ENCODE measurements at regions not wholly inside any gene's neighbourhood (a gene's known extent, or its start where the extent isn't known, plus 50 kb on each side); places are given as distances from the start of the nearest gene placed in this dataset.

DNA sequence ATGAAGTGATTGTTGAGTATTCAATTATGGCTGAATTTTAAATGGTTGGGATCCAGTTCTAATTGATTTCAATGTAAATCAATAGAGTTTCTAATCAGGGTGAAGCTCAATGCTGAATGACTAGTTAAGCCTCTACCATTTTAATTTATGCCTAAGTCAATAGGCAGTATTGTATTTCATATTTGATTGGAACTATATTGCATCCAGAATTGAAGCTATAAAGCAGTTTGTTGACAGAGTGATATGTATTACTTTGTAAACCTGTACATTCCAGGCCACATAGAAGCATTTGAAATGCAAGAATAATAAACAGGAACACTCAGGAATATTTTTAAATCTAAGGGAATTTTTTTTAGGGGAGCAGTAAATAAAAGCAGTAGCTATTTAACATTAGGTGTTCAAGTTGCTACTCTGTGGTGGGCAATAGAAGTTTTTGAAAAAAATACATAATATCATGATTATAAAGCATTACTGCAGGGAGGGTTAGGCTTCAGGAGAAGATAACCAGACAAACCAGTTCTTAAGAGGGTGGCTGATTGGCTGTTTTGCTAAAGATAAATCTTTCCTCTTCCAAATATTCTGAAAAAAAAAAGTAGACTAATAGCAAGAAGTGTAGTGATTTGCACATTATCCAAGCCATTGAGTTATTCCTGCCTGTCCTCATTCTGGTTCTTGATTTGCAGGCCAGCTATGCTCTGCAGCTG is 492.0 kb upstream of the MEF2C start:
- DNase-seq (ENCODE audit: low read depth) = no peak
- TF ChIP-seq, protein P1, sequence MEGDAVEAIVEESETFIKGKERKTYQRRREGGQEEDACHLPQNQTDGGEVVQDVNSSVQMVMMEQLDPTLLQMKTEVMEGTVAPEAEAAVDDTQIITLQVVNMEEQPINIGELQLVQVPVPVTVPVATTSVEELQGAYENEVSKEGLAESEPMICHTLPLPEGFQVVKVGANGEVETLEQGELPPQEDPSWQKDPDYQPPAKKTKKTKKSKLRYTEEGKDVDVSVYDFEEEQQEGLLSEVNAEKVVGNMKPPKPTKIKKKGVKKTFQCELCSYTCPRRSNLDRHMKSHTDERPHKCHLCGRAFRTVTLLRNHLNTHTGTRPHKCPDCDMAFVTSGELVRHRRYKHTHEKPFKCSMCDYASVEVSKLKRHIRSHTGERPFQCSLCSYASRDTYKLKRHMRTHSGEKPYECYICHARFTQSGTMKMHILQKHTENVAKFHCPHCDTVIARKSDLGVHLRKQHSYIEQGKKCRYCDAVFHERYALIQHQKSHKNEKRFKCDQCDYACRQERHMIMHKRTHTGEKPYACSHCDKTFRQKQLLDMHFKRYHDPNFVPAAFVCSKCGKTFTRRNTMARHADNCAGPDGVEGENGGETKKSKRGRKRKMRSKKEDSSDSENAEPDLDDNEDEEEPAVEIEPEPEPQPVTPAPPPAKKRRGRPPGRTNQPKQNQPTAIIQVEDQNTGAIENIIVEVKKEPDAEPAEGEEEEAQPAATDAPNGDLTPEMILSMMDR (IDR thresholded peaks at IDR 0.05; ENCODE audit: insufficient read depth, low read depth, low read length, missing control alignments) = no peak

DNA sequence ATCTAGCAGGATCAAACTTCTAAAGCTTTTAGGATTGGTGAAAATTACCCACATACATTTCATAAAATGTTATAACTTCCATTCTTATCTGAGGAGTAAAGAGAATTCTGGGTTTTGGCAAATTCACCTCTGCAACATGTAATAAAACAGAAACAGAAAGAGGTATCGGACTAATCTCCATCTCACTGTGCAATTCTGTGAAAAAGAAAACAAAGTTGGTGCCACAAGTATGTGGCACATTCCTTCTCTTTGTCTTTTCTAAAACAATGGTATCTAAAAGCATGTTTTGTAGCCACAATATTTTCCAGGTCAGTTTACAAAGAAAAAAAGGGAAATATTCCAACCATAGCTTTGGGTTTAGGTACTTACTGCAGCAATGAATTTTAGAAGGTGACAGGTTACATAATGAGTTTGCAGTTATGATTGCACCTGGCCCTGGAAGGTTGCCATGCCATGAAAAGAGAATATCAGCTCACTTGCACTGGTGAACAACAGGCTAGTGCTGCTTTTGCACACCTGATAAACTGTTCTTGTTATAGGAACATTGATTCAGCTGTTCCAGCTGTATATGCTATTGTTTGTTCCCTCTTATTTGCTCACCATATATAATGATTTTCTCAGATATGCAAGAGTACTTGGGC is 491.3 kb upstream of the MEF2C start:
- TF ChIP-seq, protein P1 (IDR thresholded peaks at IDR 0.05; ENCODE audit: insufficient read depth, low read depth, low read length, missing control alignments) = no peak
- peak; percentile 39 for DNase-seq (ENCODE audit: low read depth)
- H3K4me3 ChIP-seq (ENCODE audit: low read depth, low read length) = peak overlapping the region; percentile 22

More for the DNA sequence above, 492.0 kb upstream of the MEF2C start:
- H3K4me3 ChIP-seq (ENCODE audit: low read depth, low read length) = no peak overlapping the region

DNA sequence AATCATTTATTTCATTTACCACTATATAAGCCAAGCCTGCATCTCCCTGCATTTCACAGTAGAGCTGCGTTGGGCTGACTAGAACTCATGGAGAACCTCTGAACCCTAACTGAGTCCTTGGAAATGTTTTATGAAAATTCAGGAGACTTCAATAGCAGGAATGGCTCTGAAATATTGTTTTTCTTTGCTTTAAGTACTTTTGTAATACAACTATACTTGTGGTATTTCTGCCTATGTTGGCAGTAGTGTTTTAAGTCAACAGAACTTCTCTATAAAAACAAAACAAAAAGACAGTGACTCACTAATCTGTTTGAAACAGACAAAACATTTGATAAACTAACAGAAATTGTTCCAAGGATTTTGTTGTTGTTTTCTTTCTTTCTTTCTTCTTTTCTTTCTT is 489.2 kb upstream of the MEF2C start:
- no peak overlapping the region for H3K4me3 ChIP-seq (ENCODE audit: low read depth, low read length)
- TF ChIP-seq, protein P1 (IDR thresholded peaks at IDR 0.05; ENCODE audit: insufficient read depth, low read depth, low read length, missing control alignments) = no peak
- DNase-seq (ENCODE audit: low read depth) = no peak

DNA sequence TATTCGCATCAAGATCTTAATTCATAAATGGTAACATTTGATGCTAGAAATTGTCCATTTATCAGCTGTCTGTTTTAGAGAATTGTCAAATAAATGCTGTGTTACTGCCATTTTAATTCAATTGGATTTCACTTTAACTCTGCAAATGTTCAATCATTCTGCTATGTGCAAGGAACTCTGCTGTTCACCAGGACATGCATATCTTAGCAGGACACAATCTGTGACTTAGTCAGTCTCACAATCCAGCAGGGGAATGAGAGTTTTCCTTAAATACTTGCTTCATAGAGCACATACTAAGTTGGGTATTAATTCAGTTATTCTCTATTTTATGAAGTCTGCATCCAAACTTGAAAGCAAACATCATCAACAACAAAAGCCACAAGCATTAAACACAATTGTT is 488.7 kb upstream of the MEF2C start:
- no peak for DNase-seq (ENCODE audit: low read depth)
- H3K4me3 ChIP-seq (ENCODE audit: low read depth, low read length) = no peak overlapping the region

DNA sequence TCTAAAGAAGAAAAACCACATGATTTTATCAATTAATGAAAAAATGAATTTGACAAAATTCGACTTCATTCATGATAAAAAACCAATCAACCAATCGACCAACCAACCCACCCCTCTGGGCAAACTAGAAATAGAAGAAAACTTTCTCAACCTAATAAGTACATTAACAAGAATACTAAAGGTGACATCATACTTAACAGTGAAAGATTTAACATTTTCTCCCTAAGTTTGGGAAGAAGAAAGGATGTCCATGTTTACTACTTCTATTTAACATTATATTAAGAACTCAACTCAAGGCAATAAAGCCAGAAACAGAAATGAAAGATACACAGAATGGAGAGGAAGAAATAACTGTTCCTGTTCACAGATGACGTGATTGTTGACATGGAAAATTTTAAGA is 476.1 kb upstream of the MEF2C start:
- no peak for DNase-seq (ENCODE audit: low read depth)
- TF ChIP-seq, protein P1 (IDR thresholded peaks at IDR 0.05; ENCODE audit: insufficient read depth, low read depth, low read length, missing control alignments) = no peak
- H3K4me3 ChIP-seq (ENCODE audit: low read depth, low read length) = no peak overlapping the region

More for the DNA sequence above, 488.7 kb upstream of the MEF2C start:
- TF ChIP-seq, protein P1 (IDR thresholded peaks at IDR 0.05; ENCODE audit: insufficient read depth, low read depth, low read length, missing control alignments) = no peak

DNA sequence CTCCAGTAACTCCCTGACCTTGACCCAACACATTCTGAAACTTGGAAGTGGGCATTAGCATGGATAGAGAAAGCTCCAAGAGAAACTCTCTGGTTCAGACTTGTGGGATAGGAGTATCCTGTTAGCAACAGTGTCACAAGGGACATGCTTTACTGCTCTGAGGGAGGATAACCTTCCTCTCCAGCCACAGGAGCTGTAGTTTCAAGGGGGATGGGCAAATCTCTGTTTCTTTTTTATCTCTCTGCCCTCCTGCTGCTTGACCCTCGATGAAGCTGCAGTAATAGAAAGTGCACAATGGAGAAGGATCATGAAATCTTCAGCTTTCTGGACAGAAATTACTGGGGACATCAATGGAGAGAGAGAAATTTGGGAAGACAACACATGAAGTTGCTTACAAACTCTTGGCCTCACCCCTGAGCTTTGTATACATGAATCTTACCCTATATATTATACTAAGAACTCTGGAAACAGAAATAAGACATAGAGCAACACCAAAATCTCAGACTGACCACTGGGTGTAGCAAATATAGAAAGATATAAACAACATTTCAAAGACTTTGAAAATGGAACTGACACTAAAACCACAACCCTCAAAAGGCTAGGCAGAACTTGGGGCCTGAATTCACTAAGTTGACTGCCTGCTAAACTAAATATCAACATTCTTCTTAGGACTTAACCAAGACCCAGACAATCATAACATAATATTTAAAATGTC is 471.0 kb upstream of the MEF2C start:
- no peak overlapping the region for H3K4me3 ChIP-seq (ENCODE audit: low read depth, low read length)
- TF ChIP-seq, protein P1 (IDR thresholded peaks at IDR 0.05; ENCODE audit: insufficient read depth, low read depth, low read length, missing control alignments) = no peak
- DNase-seq (ENCODE audit: low read depth) = peak; percentile 82

All from GM12865 (cell line).